HG02571 (cell line): ENCODE measurements at regions not wholly inside any gene's neighbourhood (a gene's known extent, or its start where the extent isn't known, plus 50 kb on each side); places are given as distances from the start of the nearest gene placed in this dataset.

Source experiments
- ATAC-seq: cut with Tn5 transposase; IDR thresholded peaks from one replicate; pipeline ENCODE4 v1.9.1; 2021; ENCODE audit warnings: mild to moderate bottlenecking, moderate library complexity; ENCODE audit not compliant: unreplicated experiment

DNA sequence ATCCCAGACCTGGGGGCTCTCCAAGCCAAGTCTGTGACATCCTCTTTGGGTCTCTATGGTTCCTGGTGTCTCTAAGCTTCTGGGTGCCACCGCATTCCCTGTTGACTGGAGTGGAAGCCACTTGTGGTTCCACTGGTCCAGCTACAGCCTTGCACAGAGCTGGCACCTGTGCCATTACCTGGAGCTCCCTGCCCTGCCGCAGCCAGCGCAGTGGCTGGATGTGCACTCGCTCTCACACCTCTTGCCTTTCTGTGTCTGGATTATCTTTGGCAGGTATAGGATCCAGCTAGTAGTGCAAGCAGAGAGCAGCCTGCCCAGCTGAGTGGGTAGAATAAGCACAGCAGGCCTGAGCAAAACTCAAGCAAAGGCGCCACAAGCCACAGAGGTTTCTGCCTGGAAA lies 1635.5 kb downstream of the OTOL1 start:
- no peak for ATAC-seq

DNA sequence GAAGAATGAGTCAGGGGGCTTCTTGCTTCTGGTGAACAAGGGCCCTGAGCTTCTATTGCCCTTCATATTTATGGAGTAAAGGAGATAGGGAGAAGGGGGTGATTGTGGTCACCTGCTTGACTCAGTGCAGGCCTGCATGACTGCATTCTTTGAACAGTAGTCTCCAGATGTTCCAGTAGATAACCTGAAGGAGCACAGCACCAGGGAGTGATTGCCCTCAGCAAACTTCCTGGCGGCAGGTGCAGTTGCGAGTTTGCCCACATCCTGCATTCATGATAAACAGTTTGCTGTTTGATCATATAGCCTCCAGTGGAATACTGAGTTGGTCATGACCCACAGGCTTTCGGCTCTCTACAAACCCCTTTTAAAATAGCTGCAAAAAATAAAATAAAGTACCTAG lies 1632.7 kb downstream of the OTOL1 start:
- ATAC-seq = no peak

DNA sequence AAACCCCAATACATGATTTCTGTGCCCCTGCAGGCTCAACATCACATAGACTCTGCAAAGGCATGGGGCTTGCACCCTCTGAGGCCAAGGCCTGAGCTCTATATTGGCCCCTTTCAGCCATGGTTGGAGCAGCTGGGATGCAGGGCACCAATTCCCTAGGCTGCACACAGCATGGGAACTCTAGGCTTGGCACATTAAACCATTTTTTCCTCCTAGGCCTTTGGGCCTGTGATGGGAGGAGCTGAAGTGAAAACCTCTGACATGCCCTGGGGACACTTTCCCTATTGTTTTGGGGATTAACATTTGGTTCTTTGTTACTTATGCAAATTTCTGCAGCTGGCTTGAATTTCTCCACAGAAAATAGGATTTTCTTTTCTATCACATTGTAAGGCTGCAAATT lies 1629.5 kb downstream of the OTOL1 start:
- ATAC-seq = no peak
